SK-N-SH (cell line): ENCODE measurements at regions not wholly inside any gene's neighbourhood (a gene's known extent, or its start where the extent isn't known, plus 50 kb on each side); places are given as distances from the start of the nearest gene placed in this dataset.

Experiments used
- CTCF ChIA-PET: fragments of 300-600, 350-600 bp; formaldehyde crosslinking; extraction: SDS; loops from one replicate; lab custom pipeline; 2021; lab: Yijun Ruan, JAX
- POLR2A ChIA-PET: fragments of 350-600 bp; sonication (Branson Sonifier 250); formaldehyde crosslinking; extraction: SDS; loops from one replicate; lab custom pipeline; 2020; ENCODE audit warnings: antibody characterized with exemption, inconsistent platforms; lab: Yijun Ruan, JAX
- DNase-seq: peaks from one replicate; pipeline ENCODE4 v3.0.0; 2012
- H2AFZ ChIP-seq: fragments of 200-600 bp; sonication (generic); 2 replicates; pipeline ENCODE4 v1.8.1; 2016; ENCODE audit warnings: antibody characterized with exemption, mild to moderate bottlenecking, low read depth
- H3F3A ChIP-seq: fragments of 200-600 bp; sonication (generic); replicated peaks from 2 replicates; pipeline ENCODE3; 2016; ENCODE audit warnings: antibody characterized with exemption, mild to moderate bottlenecking; ENCODE audit not compliant: insufficient read depth
- H3K27ac ChIP-seq, 2 experiments: fragments of 200-500 bp in 1 of 2; fragments of 200-600 bp in 1 of 2; sonication (Bioruptor generic) in 1 of 2; sonication (generic), shearing (Covaris generic) in 1 of 2; 2 replicates each; pipeline versions ENCODE4 v1.5.1 to v1.6.1; 2014 to 2016; ENCODE audit warnings: low read depth in 2 of 2, inconsistent platforms in 1 of 2, low read length in 1 of 2, mild to moderate bottlenecking in 1 of 2, mixed read lengths in 1 of 2
- H3K27me3 ChIP-seq: fragments of 200-600 bp; sonication (generic), shearing (Covaris generic); 2 replicates; pipeline ENCODE4 v1.6.1; 2016; ENCODE audit warnings: mixed run types; ENCODE audit not compliant: insufficient read depth
- H3K36me3 ChIP-seq, 2 experiments: fragments of 200-500 bp in 1 of 2; fragments of 200-600 bp in 1 of 2; sonication (Bioruptor generic) in 1 of 2; sonication (generic) in 1 of 2; replicated peaks in 1 of 2; 2 replicates each; pipeline versions ENCODE3 to v1.5.1; 2014 to 2016; ENCODE audit warnings: low read length in 1 of 2, mild to moderate bottlenecking in 1 of 2; ENCODE audit not compliant: insufficient read depth in 2 of 2, control insufficient read depth in 1 of 2
- H3K4me1 ChIP-seq, 2 experiments: fragments of 200-500 bp in 1 of 2; fragments of 200-600 bp in 1 of 2; sonication (Bioruptor generic) in 1 of 2; sonication (generic), shearing (Covaris generic) in 1 of 2; 2 replicates each; pipeline versions ENCODE4 v1.5.1 to v1.6.1; 2014 to 2016; ENCODE audit warnings: low read depth in 1 of 2, low read length in 1 of 2, mixed run types in 1 of 2; ENCODE audit not compliant: insufficient read depth in 2 of 2, control insufficient read depth in 1 of 2
- H3K4me2 ChIP-seq: fragments of 200-600 bp; sonication (generic), shearing (Covaris generic); 2 replicates; pipeline ENCODE4 v1.6.1; 2017; ENCODE audit warnings: mixed run types
- H3K4me3 ChIP-seq, 2 experiments: fragments of 200-500 bp in 1 of 2; fragments of 200-600 bp in 1 of 2; sonication (Bioruptor generic) in 1 of 2; sonication (generic), shearing (Covaris generic) in 1 of 2; 2 replicates each; pipeline versions ENCODE4 v1.5.1 to v1.8.1; 2014 to 2016; ENCODE audit warnings: low read depth in 2 of 2, inconsistent platforms in 1 of 2, low read length in 1 of 2, mild to moderate bottlenecking in 1 of 2, mixed read lengths in 1 of 2, moderate library complexity in 1 of 2
- H3K79me2 ChIP-seq: fragments of 200-600 bp; sonication (generic); 2 replicates; pipeline ENCODE4 v1.8.1; 2017; ENCODE audit warnings: mild to moderate bottlenecking; ENCODE audit not compliant: insufficient read depth
- H3K9ac ChIP-seq: fragments of 200-600 bp; sonication (generic); 2 replicates; pipeline ENCODE4 v1.6.1; 2017; ENCODE audit warnings: mixed run types
- H3K9me2 ChIP-seq: fragments of 200-600 bp; sonication (generic); 2 replicates; pipeline ENCODE4 v1.6.1; 2017; ENCODE audit warnings: mixed run types
- H3K9me3 ChIP-seq: fragments of 200-600 bp; sonication (generic); 2 replicates; pipeline ENCODE4 v1.6.1; 2017; ENCODE audit warnings: mixed run types, mild to moderate bottlenecking, moderate library complexity
- H4K20me1 ChIP-seq: fragments of 200-600 bp; sonication (generic); 2 replicates; pipeline ENCODE4 v1.6.1; 2017; ENCODE audit warnings: mild to moderate bottlenecking, mixed run types; ENCODE audit not compliant: insufficient read depth
- CHD2 ChIP-seq: fragments of 150-350 bp; IDR thresholded peaks from 2 replicates; pipeline ENCODE4 v1.6.1; 2018; ENCODE audit warnings: low read length; ENCODE audit not compliant: partially characterized antibody
- CTCF ChIP-seq: fragments of 200-600 bp; sonication (generic); IDR thresholded peaks from 2 replicates; pipeline ENCODE4 v1.6.1; 2017; ENCODE audit warnings: antibody characterized with exemption, mild to moderate bottlenecking, moderate library complexity
- EP300 ChIP-seq, 2 experiments: IDR thresholded peaks; 2 replicates each; pipeline versions ENCODE4 v1.4.0 to v1.6.1; 2012; ENCODE audit warnings: borderline replicate concordance in 1 of 2, low read depth in 1 of 2, low read length in 1 of 2
- EZH2phosphoT487 ChIP-seq: fragments of 200-600 bp; sonication (generic); IDR thresholded peaks from 2 replicates; pipeline ENCODE4 v1.6.1; 2017; ENCODE audit warnings: low read depth, mixed run types, mild to moderate bottlenecking, antibody characterized with exemption, moderate library complexity, borderline replicate concordance
- FOSL2 ChIP-seq: IDR thresholded peaks from 2 replicates; pipeline ENCODE4 v1.4.0; 2012; ENCODE audit warnings: low read depth, mild to moderate bottlenecking, moderate library complexity, borderline replicate concordance
- GATA2 ChIP-seq: sonication (generic); formaldehyde crosslinking; IDR thresholded peaks from 2 replicates; pipeline ENCODE4 v1.5.0; 2020; ENCODE audit warnings: mild to moderate bottlenecking, missing genetic modification reagents
- IRF3 ChIP-seq: fragments of 150-350 bp; IDR thresholded peaks from 2 replicates; pipeline ENCODE4 v1.6.1; 2016; ENCODE audit warnings: mild to moderate bottlenecking, low read depth, low read length
- JUND ChIP-seq: IDR thresholded peaks from 2 replicates; pipeline ENCODE4 v1.4.0; 2012
- MAX ChIP-seq: IDR thresholded peaks from 2 replicates; pipeline ENCODE4 v1.4.0; 2012; ENCODE audit warnings: low read depth
- MEF2A ChIP-seq: IDR thresholded peaks from 2 replicates; pipeline ENCODE4 v1.4.0; 2012; ENCODE audit warnings: low read depth, borderline replicate concordance
- MXI1 ChIP-seq: IDR thresholded peaks from 2 replicates; pipeline ENCODE4 v1.6.1; 2012; ENCODE audit warnings: mild to moderate bottlenecking, low read depth, low read length, improper control_type of control experiment
- NFIC ChIP-seq: IDR thresholded peaks from 2 replicates; pipeline ENCODE4 v1.4.0; 2012; ENCODE audit warnings: borderline replicate concordance
- PBX3 ChIP-seq: IDR thresholded peaks from 2 replicates; pipeline ENCODE4; 2012
- RCOR1 ChIP-seq: fragments of 150-350 bp; IDR thresholded peaks from 2 replicates; pipeline ENCODE4 v1.6.1; 2017; ENCODE audit warnings: antibody characterized with exemption, low read length
- REST ChIP-seq: IDR thresholded peaks from 2 replicates; pipeline ENCODE4 v1.6.1; 2012; ENCODE audit warnings: mild to moderate bottlenecking, low read depth, low read length, moderate library complexity
- RFX5 ChIP-seq: IDR thresholded peaks from 2 replicates; pipeline ENCODE4 v1.6.1; 2012; ENCODE audit warnings: mild to moderate bottlenecking, improper control_type of control experiment, low read length
- RXRA ChIP-seq: IDR thresholded peaks from 2 replicates; pipeline ENCODE4 v1.4.0; 2012; ENCODE audit warnings: low read depth, mild to moderate bottlenecking, borderline replicate concordance
- SIN3A ChIP-seq: IDR thresholded peaks from 2 replicates; pipeline ENCODE4 v1.6.1; 2012; ENCODE audit warnings: low read depth, mild to moderate bottlenecking, low read length, moderate library complexity, borderline replicate concordance
- SMC3 ChIP-seq: IDR thresholded peaks from 2 replicates; pipeline ENCODE4 v1.6.1; 2012; ENCODE audit warnings: low read depth, low read length, improper control_type of control experiment
- TAF1 ChIP-seq: IDR thresholded peaks from 2 replicates; pipeline ENCODE4 v1.6.1; 2012; ENCODE audit warnings: low read depth, mild to moderate bottlenecking, low read length, moderate library complexity, borderline replicate concordance
- TCF12 ChIP-seq: IDR thresholded peaks from 2 replicates; pipeline ENCODE4 v1.4.0; 2012
- TEAD4 ChIP-seq: IDR thresholded peaks from 2 replicates; pipeline ENCODE4 v1.4.0; 2012; ENCODE audit warnings: mild to moderate bottlenecking, borderline replicate concordance; ENCODE audit not compliant: insufficient read depth
- USF1 ChIP-seq: IDR thresholded peaks from 2 replicates; pipeline ENCODE4 v1.4.0; 2012; ENCODE audit warnings: low read depth, borderline replicate concordance
- USF2 ChIP-seq: fragments of 150-350 bp; IDR thresholded peaks from 2 replicates; pipeline ENCODE4 v1.6.1; 2017; ENCODE audit warnings: antibody characterized with exemption, low read length, low read depth, borderline replicate concordance
- WGBS: methylation state at CpG from one replicate; pipeline ENCODE4 v1.1.6; 2017; ENCODE audit warnings: low lambda C conversion rate; 5-methylcytosine and 5-hydroxymethylcytosine counted together

GRCh38 chr13:109667056-109667455, 119.3 kb downstream of the IRS2 start:
- H3K79me2 ChIP-seq, result no peaks in the 10 kb centered on the region
- H3K9me3 ChIP-seq, result no peaks in the 10 kb centered on the region
- peak overlapping the region; percentile 54 for H3K4me2 ChIP-seq
- TF ChIP-seq TAF1 (no peak), SMC3 (0 out of 2 replicates have a peak, but pooled peaks have one; percentile 1), TCF12 (no peak), USF2 (no peak), RXRA (no peak), SIN3A (0 out of 2 replicates have a peak, but pooled peaks have one; percentile 56), TEAD4 (no peak), EZH2phosphoT487 (no peak), JUND (peak; percentile 49; the same call in 1 of the 2 replicates), NFIC (no peak), REST (no peak), USF1 (no peak), EP300 (IDR thresholded peaks at IDR 0.05; ENCODE audit: borderline replicate concordance in 1 of 2, low read depth in 1 of 2, low read length in 1 of 2) (no peak), RCOR1 (no peak), MAX (no peak), IRF3 (no peak), CHD2 (no peak), GATA2 (no peak), CTCF (no peak), RFX5 (no peak), FOSL2 (peak; percentile 33; the same call in 1 of the 2 replicates), PBX3 (peak; percentile 91), MEF2A (no peak), MXI1 (no peak)
- H3K4me3 ChIP-seq, result peak overlapping the region in 1 of 2 experiments; percentile 35; a peak in 2 of 4 replicates
- peak overlapping the region; percentile 85 for H2AFZ ChIP-seq
- CTCF ChIA-PET, result interaction anchor here (0.6 to 1.4 kb wide), 10 partner anchors 9 to 521 kb away, joined by 3 to 4 read pairs (median 3); no protein-coding TSS in a partner anchor
- POLR2A ChIA-PET, result interaction anchor here (0.9 to 3.4 kb wide), 8 partner anchors 10 to 333 kb away, joined by 3 to 21 read pairs (median 8); no protein-coding TSS in a partner anchor
- H3K27me3 ChIP-seq, result no peaks in the 10 kb centered on the region
- no peaks in the 10 kb centered on the region for H4K20me1 ChIP-seq
- 4% methylated on average over 13 of the region's 13 CpGs for WGBS
- H3K27ac ChIP-seq, result peak overlapping the region; percentile 49 to 100
- H3K4me1 ChIP-seq, result peaks cover 7 to 50% of the 10 kb centered on the region in 2 experiments; a peak in 3 of 4 replicates
- H3K9ac ChIP-seq, result peak overlapping the region; percentile 22; the same call in 1 of the 2 replicates
- H3K9me2 ChIP-seq, result no peaks in the 10 kb centered on the region
- H3F3A ChIP-seq, result no peaks in the 10 kb centered on the region
- DNase-seq, result peak; percentile 53
- H3K36me3 ChIP-seq, result no peaks in the 10 kb centered on the region
